GM12892 (cell line): ENCODE measurements at regions not wholly inside any gene's neighbourhood (a gene's known extent, or its start where the extent isn't known, plus 50 kb on each side); places are given as distances from the start of the nearest gene placed in this dataset.

Source experiments
- POLR2A ChIP-seq: IDR thresholded peaks from 2 replicates; pipeline ENCODE4 v1.6.1; 2011; ENCODE audit warnings: low read depth, low read length, control low read depth
- POLR2AphosphoS5 ChIP-seq: IDR thresholded peaks from 2 replicates; pipeline ENCODE4 v1.6.1; 2011; ENCODE audit warnings: low read depth, low read length, control low read depth
- TAF1 ChIP-seq: IDR thresholded peaks from 2 replicates; pipeline ENCODE4 v1.6.1; 2011; ENCODE audit warnings: low read depth, mild to moderate bottlenecking, control low read depth, low read length, borderline replicate concordance

DNA sequence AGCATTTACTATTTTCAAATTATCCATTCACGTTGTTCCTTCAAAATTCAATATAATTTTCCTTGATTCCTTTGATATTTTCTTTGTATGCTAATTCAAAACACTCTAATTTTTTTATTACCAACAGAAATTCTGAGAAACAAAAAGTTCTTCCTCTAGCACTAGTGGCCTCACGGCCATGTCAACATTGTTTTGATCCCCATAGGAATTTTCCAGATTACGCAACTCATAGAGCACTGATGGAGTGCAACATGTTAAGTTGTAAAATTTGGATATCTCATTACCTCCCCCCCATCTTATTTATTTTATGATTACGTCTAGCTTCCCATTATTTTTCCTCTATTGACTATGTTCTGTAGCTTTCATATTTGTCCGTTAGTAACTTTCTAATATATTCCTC lies 745.3 kb downstream of the TUSC7 start:
- TF ChIP-seq POLR2A (no peak), POLR2AphosphoS5 (no peak), TAF1 (no peak)
